Breast epithelium (tissue), 4 donors: ENCODE measurements at regions not wholly inside any gene's neighbourhood (a gene's known extent, or its start where the extent isn't known, plus 50 kb on each side); places are given as distances from the start of the nearest gene placed in this dataset.

Experiments used
- DNase-seq, 2 donors: peaks; one replicate each; pipeline ENCODE4 v3.0.0-alpha.2; 2019; ENCODE audit warnings: low spot score in 2 of 2
- H3K27ac ChIP-seq, 2 donors: fragments of 200-600 bp; sonication (generic) in 1 of 2; one replicate each; pipeline ENCODE4 v1.5.1; 2016 to 2019; ENCODE audit warnings: mild to moderate bottlenecking in 1 of 2
- H3K27me3 ChIP-seq, 2 donors: fragments of 200-600 bp; sonication (generic) in 1 of 2; one replicate each; pipeline versions ENCODE4 v1.5.1 to v1.6.0; 2017 to 2019; ENCODE audit warnings: control low read depth in 1 of 2, mild to moderate bottlenecking in 1 of 2
- H3K36me3 ChIP-seq: fragments of 200-600 bp; one replicate; pipeline ENCODE4 v1.5.1; 2019
- H3K4me1 ChIP-seq, 2 donors: fragments of 200-600 bp; sonication (generic); one replicate each; pipeline ENCODE4 v1.5.1; 2016 to 2019; ENCODE audit warnings: control low read depth in 1 of 2
- H3K4me3 ChIP-seq, 3 donors: fragments of 200-600 bp; sonication (generic); 1 replicate in 2 of 3; 2 replicates in 1 of 3; pipeline ENCODE4 v1.5.1; 2016 to 2019; ENCODE audit warnings: mild to moderate bottlenecking in 3 of 3, moderate library complexity in 2 of 3
- H3K9me3 ChIP-seq, 2 donors: fragments of 200-600 bp; sonication (generic) in 1 of 2; one replicate each; pipeline ENCODE4 v1.5.1; 2016 to 2019; ENCODE audit warnings: control low read depth in 1 of 2
- CTCF ChIP-seq, 3 donors: fragments of 450-650 bp; IDR thresholded peaks; one replicate each; pipeline ENCODE4 v1.5.1; 2016 to 2017; ENCODE audit warnings: antibody characterized with exemption in 3 of 3, mild to moderate bottlenecking in 3 of 3, moderate library complexity in 3 of 3
- POLR2A ChIP-seq: fragments of 450-650 bp; IDR thresholded peaks from one replicate; pipeline ENCODE4 v1.6.1; 2016; ENCODE audit warnings: antibody characterized with exemption, mild to moderate bottlenecking, moderate library complexity
- POLR2AphosphoS5 ChIP-seq, 3 donors: sonication (generic); formaldehyde crosslinking; IDR thresholded peaks; one replicate each; pipeline ENCODE4 v1.6.1; 2017; ENCODE audit warnings: antibody characterized with exemption in 3 of 3
- intact Hi-C: fragments of 100-400 bp; cut with DNase I; formaldehyde crosslinking; loops from one replicate; pipeline ENCODE4 v1.15.1; 2023; ENCODE audit warnings: low total_unique reads

- H3K4me1 ChIP-seq: no peaks in the 10 kb centered on the region
- no peaks in the 10 kb centered on the region for H3K36me3 ChIP-seq
- H3K27ac ChIP-seq: no peak overlapping the region
- intact Hi-C loops: no loop called here
- H3K27me3 ChIP-seq: no peaks in the 10 kb centered on the region
- TF ChIP-seq POLR2AphosphoS5 (IDR thresholded peaks at IDR 0.05) (no peak), CTCF (IDR thresholded peaks at IDR 0.05) (no peak), POLR2A (no peak)
- H3K9me3 ChIP-seq: peaks cover 13 to 37% of the 10 kb centered on the region in 2 donors
- H3K4me3 ChIP-seq: no peak overlapping the region
- no peak for DNase-seq
These were observed 1205.0 kb upstream of the EPHA6 start for GRCh38 chr3:95609411-95609810.

GRCh38 chr3:95612611-95613010 is 1201.8 kb upstream of the EPHA6 start:
- DNase-seq: no peak
- Histone ChIP-seq H3K4me3 (no peak overlapping the region), H3K4me1 (no peaks in the 10 kb centered on the region), H3K36me3 (no peaks in the 10 kb centered on the region), H3K9me3 (peaks cover 4 to 15% of the 10 kb centered on the region in 2 donors), H3K27ac (no peak overlapping the region), H3K27me3 (no peaks in the 10 kb centered on the region)
- intact Hi-C loops: no loop called here
- TF ChIP-seq CTCF (IDR thresholded peaks at IDR 0.05) (no peak), POLR2AphosphoS5 (IDR thresholded peaks at IDR 0.05) (no peak), POLR2A (no peak)

GRCh38 chr3:95613993-95614392 is 1200.4 kb upstream of the EPHA6 start:
- H3K27me3 ChIP-seq: no peaks in the 10 kb centered on the region
- no peak overlapping the region for H3K4me3 ChIP-seq
- H3K27ac ChIP-seq: no peak overlapping the region
- no peaks in the 10 kb centered on the region for H3K4me1 ChIP-seq
- H3K36me3 ChIP-seq: no peaks in the 10 kb centered on the region
- no peak for TF ChIP-seq POLR2A
- TF ChIP-seq POLR2AphosphoS5 (IDR thresholded peaks at IDR 0.05): no peak
- TF ChIP-seq CTCF (IDR thresholded peaks at IDR 0.05): no peak
- DNase-seq: no peak
- intact Hi-C loops: no loop called here
- H3K9me3 ChIP-seq: peaks cover 0 to 4% of the 10 kb centered on the region in 2 donors

- DNase-seq: no peak
These were observed 1198.6 kb upstream of the EPHA6 start for GRCh38 chr3:95615592-95616310.

More at GRCh38 chr3:95615592-95616310, 1198.6 kb upstream of the EPHA6 start:
- Histone ChIP-seq H3K36me3 (no peaks in the 10 kb centered on the region), H3K4me3 (no peak overlapping the region), H3K27me3 (no peaks in the 10 kb centered on the region), H3K9me3 (no peaks in the 10 kb centered on the region), H3K4me1 (no peaks in the 10 kb centered on the region), H3K27ac (no peak overlapping the region)
- intact Hi-C loops: no loop called here
- TF ChIP-seq CTCF (IDR thresholded peaks at IDR 0.05) (no peak), POLR2AphosphoS5 (IDR thresholded peaks at IDR 0.05) (no peak), POLR2A (no peak)
